ENCODE measurements at regions not wholly inside any gene's neighbourhood (a gene's known extent, or its start where the extent isn't known, plus 50 kb on each side); places are given as distances from the start of the nearest gene placed in this dataset.

DNA sequence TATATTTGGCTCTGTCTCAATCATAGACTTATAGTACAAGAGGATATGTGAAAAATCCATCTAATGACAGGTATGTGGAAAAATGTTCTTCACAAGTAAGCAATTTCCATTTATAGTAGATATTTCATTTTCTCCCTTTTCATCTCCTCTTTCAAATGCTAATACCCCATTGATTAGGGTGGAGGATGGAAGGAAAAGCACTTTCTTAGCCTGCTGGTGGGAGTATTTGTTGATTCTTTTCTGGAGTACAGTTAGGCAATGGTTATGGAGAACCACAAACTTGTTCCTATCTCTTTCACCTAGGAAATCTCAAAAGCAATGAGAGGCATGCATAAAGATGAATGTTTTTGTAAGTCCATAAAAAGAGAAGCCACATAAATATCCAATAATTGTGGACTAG lies 108.0 kb upstream of the CREB5 start:
- intact Hi-C loops (cut with DNase I; ENCODE audit: low total_unique reads), result no loop called here
- H3K9me3 ChIP-seq, result no peaks in the 10 kb centered on the region
- H3K4me1 ChIP-seq, result no peaks in the 10 kb centered on the region
- H3K27me3 ChIP-seq, result no peaks in the 10 kb centered on the region
- H3K36me3 ChIP-seq, result no peaks in the 10 kb centered on the region
- H3K27ac ChIP-seq, result no peak overlapping the region
- ATAC-seq (no peak), DNase-seq (no peak)
- TF ChIP-seq, protein P1, sequence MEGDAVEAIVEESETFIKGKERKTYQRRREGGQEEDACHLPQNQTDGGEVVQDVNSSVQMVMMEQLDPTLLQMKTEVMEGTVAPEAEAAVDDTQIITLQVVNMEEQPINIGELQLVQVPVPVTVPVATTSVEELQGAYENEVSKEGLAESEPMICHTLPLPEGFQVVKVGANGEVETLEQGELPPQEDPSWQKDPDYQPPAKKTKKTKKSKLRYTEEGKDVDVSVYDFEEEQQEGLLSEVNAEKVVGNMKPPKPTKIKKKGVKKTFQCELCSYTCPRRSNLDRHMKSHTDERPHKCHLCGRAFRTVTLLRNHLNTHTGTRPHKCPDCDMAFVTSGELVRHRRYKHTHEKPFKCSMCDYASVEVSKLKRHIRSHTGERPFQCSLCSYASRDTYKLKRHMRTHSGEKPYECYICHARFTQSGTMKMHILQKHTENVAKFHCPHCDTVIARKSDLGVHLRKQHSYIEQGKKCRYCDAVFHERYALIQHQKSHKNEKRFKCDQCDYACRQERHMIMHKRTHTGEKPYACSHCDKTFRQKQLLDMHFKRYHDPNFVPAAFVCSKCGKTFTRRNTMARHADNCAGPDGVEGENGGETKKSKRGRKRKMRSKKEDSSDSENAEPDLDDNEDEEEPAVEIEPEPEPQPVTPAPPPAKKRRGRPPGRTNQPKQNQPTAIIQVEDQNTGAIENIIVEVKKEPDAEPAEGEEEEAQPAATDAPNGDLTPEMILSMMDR (IDR thresholded peaks at IDR 0.05 in 4 of 5, conservative IDR thresholded peaks at IDR 0.05 in 1 of 5), result no peak
- TF ChIP-seq POLR2A (IDR thresholded peaks at IDR 0.05), result no peak
- H3K4me3 ChIP-seq, result no peak overlapping the region
- in situ Hi-C loops (cut with MboI; ENCODE audit: low sequenced_read_pairs in 4 of 4), result no loop called here

DNA sequence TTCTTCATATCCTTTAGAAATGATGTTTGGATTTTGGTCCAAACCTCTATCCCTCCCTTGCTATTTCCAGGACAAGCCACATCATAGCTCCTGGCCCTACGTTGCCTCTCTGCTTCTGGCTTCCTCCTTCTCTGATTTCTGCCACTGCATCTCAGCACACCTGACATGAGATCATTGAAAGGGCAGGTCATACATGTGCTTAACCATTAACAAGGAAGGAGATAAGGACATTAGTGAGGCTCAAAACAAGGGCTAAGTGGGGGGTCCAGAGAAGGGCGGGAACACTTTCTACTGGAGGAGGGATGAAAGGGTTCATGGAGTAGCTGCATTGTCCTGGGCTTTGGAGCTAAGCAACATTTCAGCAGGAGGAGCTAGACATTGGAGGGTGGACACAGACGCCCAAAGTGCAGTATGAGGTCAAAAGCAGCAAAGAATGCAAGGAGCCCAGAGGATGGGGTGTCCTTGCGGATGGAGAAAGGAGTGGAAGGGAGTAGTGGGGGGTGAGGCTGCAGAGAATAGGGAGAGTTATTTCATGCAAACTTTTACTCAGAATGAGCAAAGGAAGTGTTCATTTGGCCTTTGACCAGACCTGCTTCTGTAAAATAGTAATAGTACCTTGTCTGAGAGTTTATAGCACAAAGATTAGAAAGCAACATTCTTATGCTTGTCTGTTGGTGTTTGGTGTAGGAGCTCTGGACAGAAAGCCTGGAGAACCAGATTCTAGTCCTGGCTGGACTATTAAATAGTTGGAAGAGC lies 102.4 kb upstream of the CREB5 start:
- in situ Hi-C loops (cut with MboI; ENCODE audit: low sequenced_read_pairs in 4 of 4) (no loop called here), intact Hi-C loops (cut with DNase I; ENCODE audit: low total_unique reads) (no loop called here)
- no peak for ATAC-seq
- Histone ChIP-seq H3K9me3 (no peaks in the 10 kb centered on the region), H3K4me1 (no peaks in the 10 kb centered on the region), H3K36me3 (no peaks in the 10 kb centered on the region), H3K27ac (no peak overlapping the region), H3K27me3 (peaks cover 0 to 11% (median 5%) of the 10 kb centered on the region in 3 donors), H3K4me3 (no peak overlapping the region)
- TF ChIP-seq, protein P1 (IDR thresholded peaks at IDR 0.05 in 4 of 5, conservative IDR thresholded peaks at IDR 0.05 in 1 of 5), result no peak
- DNase-seq, result no peak

DNA sequence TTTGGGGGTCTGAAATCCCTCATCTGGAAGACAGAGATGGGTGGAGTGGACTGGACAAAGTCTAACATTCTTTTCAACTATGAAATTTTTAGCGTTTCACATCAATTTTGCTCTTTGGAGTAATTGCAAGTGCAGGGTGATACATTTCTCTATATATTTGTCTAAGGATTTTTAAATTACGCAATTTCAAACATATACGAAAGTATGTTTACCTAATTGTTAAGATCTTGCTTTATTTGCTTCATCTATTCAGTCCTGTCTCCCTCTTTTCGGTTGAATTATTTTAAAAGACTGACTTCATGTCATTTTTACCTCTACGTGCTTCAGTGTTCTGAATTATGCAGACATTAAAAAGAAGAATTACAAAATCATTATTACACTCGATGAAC lies 101.9 kb upstream of the CREB5 start:
- no peaks in the 10 kb centered on the region for H3K4me1 ChIP-seq
- no peaks in the 10 kb centered on the region for H3K9me3 ChIP-seq
- H3K36me3 ChIP-seq, result no peaks in the 10 kb centered on the region
- in situ Hi-C loops (cut with MboI; ENCODE audit: low sequenced_read_pairs in 4 of 4), result no loop called here
- intact Hi-C loops (cut with DNase I; ENCODE audit: low total_unique reads), result no loop called here
- ATAC-seq (no peak), DNase-seq (no peak)
- H3K4me3 ChIP-seq, result no peak overlapping the region
- no peak overlapping the region for H3K27ac ChIP-seq
- peaks cover 0 to 11% (median 5%) of the 10 kb centered on the region in 3 donors for H3K27me3 ChIP-seq
- no peak for TF ChIP-seq POLR2A (IDR thresholded peaks at IDR 0.05)
- TF ChIP-seq, protein P1 (IDR thresholded peaks at IDR 0.05 in 4 of 5, conservative IDR thresholded peaks at IDR 0.05 in 1 of 5), result no peak

DNA sequence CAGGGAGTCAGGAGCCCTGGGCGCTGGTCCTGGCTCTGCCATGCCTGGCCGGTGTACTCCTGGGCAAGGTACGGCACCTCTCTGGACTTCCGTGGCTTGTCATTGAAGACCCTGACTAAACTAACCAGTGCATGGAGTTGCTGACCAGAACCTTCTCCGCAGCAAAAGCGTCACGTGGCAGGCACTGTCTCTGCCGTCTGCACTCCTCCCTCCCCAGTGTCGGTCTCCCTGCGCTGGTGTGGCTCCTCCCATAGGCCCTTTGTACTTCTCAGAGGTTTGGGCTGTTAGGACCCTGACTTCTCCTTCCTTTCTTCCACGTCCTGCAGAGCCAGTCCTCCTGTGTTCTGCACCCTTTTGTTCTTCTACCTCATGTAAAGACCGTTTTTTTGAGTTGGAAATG lies 100.6 kb upstream of the CREB5 start:
- peaks cover 0 to 3% of the 10 kb centered on the region in 2 donors for H3K4me1 ChIP-seq
- no peaks in the 10 kb centered on the region for H3K36me3 ChIP-seq
- DNase-seq, result no peak
- H3K27me3 ChIP-seq, result peaks cover 0 to 15% (median 5%) of the 10 kb centered on the region in 3 donors
- TF ChIP-seq POLR2A (IDR thresholded peaks at IDR 0.05), result no peak
- TF ChIP-seq, protein P1 (IDR thresholded peaks at IDR 0.05 in 4 of 5, conservative IDR thresholded peaks at IDR 0.05 in 1 of 5), result no peak
- H3K27ac ChIP-seq, result no peak overlapping the region
- intact Hi-C loops (cut with DNase I; ENCODE audit: low total_unique reads) (no loop called here), in situ Hi-C loops (cut with MboI; ENCODE audit: low sequenced_read_pairs in 4 of 4) (no loop called here)
- no peaks in the 10 kb centered on the region for H3K9me3 ChIP-seq
- no peak overlapping the region for H3K4me3 ChIP-seq
- ATAC-seq, result no peak

DNA sequence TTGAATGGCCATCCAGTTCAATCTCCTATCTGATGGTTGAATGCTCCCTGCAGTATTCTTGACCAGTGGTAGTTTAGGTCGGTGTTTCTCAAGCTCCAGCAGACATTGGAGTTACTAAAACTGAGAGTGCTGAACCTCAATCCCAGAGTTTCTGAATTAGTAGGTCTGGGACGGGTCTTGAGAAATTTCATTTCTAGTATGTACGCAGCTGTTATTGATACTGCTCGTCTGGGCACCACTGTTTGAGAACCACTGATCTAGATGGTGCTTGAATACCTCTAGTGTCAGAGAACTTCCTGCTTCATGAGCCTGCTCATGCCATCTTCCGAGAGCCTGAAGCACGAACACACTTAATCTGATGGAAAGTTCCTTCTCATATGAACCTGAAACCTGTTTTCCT lies 99.4 kb upstream of the CREB5 start:
- in situ Hi-C loops (cut with MboI; ENCODE audit: low sequenced_read_pairs in 4 of 4), result no loop called here

More for the DNA sequence above, 99.4 kb upstream of the CREB5 start:
- DNase-seq, result no peak
- Histone ChIP-seq H3K9me3 (no peaks in the 10 kb centered on the region), H3K27ac (no peak overlapping the region), H3K36me3 (no peaks in the 10 kb centered on the region), H3K27me3 (peaks cover 0 to 17% (median 5%) of the 10 kb centered on the region in 3 donors), H3K4me1 (peaks cover 0 to 3% of the 10 kb centered on the region in 2 donors), H3K4me3 (no peak overlapping the region)
- TF ChIP-seq POLR2A (IDR thresholded peaks at IDR 0.05), result no peak
- TF ChIP-seq, protein P1 (IDR thresholded peaks at IDR 0.05 in 4 of 5, conservative IDR thresholded peaks at IDR 0.05 in 1 of 5), result no peak
- no peak for ATAC-seq
- intact Hi-C loops (cut with DNase I; ENCODE audit: low total_unique reads), result no loop called here
